ENCODE measurements at regions not wholly inside any gene's neighbourhood (a gene's known extent, or its start where the extent isn't known, plus 50 kb on each side); places are given as distances from the start of the nearest gene placed in this dataset.

- Mint-ChIP-seq H3K36me3 (ENCODE audit: low read depth) (no peaks in the 10 kb centered on the region), H3K27me3 (ENCODE audit: insufficient read depth) (no peaks in the 10 kb centered on the region), H3K4me3 (no peak overlapping the region), H3K9me3 (peaks cover 6% of the 10 kb centered on the region), H3K27ac (no peak overlapping the region), H3K4me1 (no peaks in the 10 kb centered on the region)
- H3K4me3 ChIP-seq (ENCODE audit: low read length) = no peak overlapping the region
- H3K9ac ChIP-seq (ENCODE audit: extremely low read depth, low read length, poor library complexity, severe bottlenecking) = no peak overlapping the region
- TF ChIP-seq CTCF (conservative IDR thresholded peaks at IDR 0.05) = no peak
- no peaks in the 10 kb centered on the region for H3K27me3 ChIP-seq (ENCODE audit: control insufficient read depth, insufficient read depth, low read length, poor library complexity, severe bottlenecking)
- H3K9me3 ChIP-seq (ENCODE audit: control insufficient read depth, low read length) = peaks cover 19% of the 10 kb centered on the region
- WGBS, 2 experiments (ENCODE audit: insufficient coverage in 1 of 2, insufficient read length in 1 of 2) = no CpG with 5 or more reads among the region's 1 CpG
- no peaks in the 10 kb centered on the region for H3K36me3 ChIP-seq (ENCODE audit: control insufficient read depth, insufficient read depth, low read length)
- no peak for DNase-seq
- no peaks in the 10 kb centered on the region for H3K4me1 ChIP-seq (ENCODE audit: control insufficient read depth, insufficient read depth, low read length)
- no peak overlapping the region for H3K27ac ChIP-seq (ENCODE audit: low read depth, low read length)
These were observed 170.6 kb downstream of the PRDM9 start for GRCh38 chr5:23677996-23678395.

- Histone ChIP-seq H3K27ac (ENCODE audit: low read depth, low read length) (no peak overlapping the region), H3K4me1 (ENCODE audit: control insufficient read depth, insufficient read depth, low read length) (no peaks in the 10 kb centered on the region), H3K4me3 (ENCODE audit: low read length) (no peak overlapping the region), H3K27me3 (ENCODE audit: control insufficient read depth, insufficient read depth, low read length, poor library complexity, severe bottlenecking) (no peaks in the 10 kb centered on the region), H3K9ac (ENCODE audit: extremely low read depth, low read length, poor library complexity, severe bottlenecking) (no peak overlapping the region), H3K9me3 (ENCODE audit: control insufficient read depth, low read length) (peaks cover 3% of the 10 kb centered on the region), H3K36me3 (ENCODE audit: control insufficient read depth, insufficient read depth, low read length) (no peaks in the 10 kb centered on the region)
- 43 to 49% methylated on average over 2 of the region's 2 CpGs for WGBS, 2 experiments (ENCODE audit: insufficient coverage in 1 of 2, insufficient read length in 1 of 2)
- peaks cover 15% of the 10 kb centered on the region for H3K4me1 Mint-ChIP-seq
- DNase-seq = no peak
- H3K27me3 Mint-ChIP-seq (ENCODE audit: insufficient read depth) = no peaks in the 10 kb centered on the region
- no peak overlapping the region for H3K27ac Mint-ChIP-seq
- no peak for TF ChIP-seq CTCF (conservative IDR thresholded peaks at IDR 0.05)
- H3K36me3 Mint-ChIP-seq (ENCODE audit: low read depth) = no peaks in the 10 kb centered on the region
- H3K4me3 Mint-ChIP-seq = no peak overlapping the region
- H3K9me3 Mint-ChIP-seq = no peaks in the 10 kb centered on the region
These were observed 176.7 kb downstream of the PRDM9 start for GRCh38 chr5:23684103-23684502.

- Histone ChIP-seq H3K9ac (ENCODE audit: extremely low read depth, low read length, poor library complexity, severe bottlenecking) (no peak overlapping the region), H3K27me3 (ENCODE audit: control insufficient read depth, insufficient read depth, low read length, poor library complexity, severe bottlenecking) (no peaks in the 10 kb centered on the region), H3K9me3 (ENCODE audit: control insufficient read depth, low read length) (no peaks in the 10 kb centered on the region), H3K4me3 (ENCODE audit: low read length) (no peak overlapping the region), H3K27ac (ENCODE audit: low read depth, low read length) (no peak overlapping the region), H3K4me1 (ENCODE audit: control insufficient read depth, insufficient read depth, low read length) (no peaks in the 10 kb centered on the region), H3K36me3 (ENCODE audit: control insufficient read depth, insufficient read depth, low read length) (no peaks in the 10 kb centered on the region)
- Mint-ChIP-seq H3K36me3 (ENCODE audit: low read depth) (no peaks in the 10 kb centered on the region), H3K4me1 (no peaks in the 10 kb centered on the region), H3K4me3 (no peak overlapping the region), H3K27me3 (ENCODE audit: insufficient read depth) (no peaks in the 10 kb centered on the region), H3K9me3 (no peaks in the 10 kb centered on the region), H3K27ac (no peak overlapping the region)
- no peak for DNase-seq
- 83 to 96% methylated on average over 2 to 4 of the region's 5 CpGs for WGBS, 2 experiments (ENCODE audit: insufficient coverage in 1 of 2, insufficient read length in 1 of 2)
- no peak for TF ChIP-seq CTCF (conservative IDR thresholded peaks at IDR 0.05)
These were observed 196.8 kb downstream of the PRDM9 start for GRCh38 chr5:23703940-23704855.

Data from endodermal cell (in vitro differentiated cells).